HCT116 (cell line): ENCODE measurements at regions not wholly inside any gene's neighbourhood (a gene's known extent, or its start where the extent isn't known, plus 50 kb on each side); places are given as distances from the start of the nearest gene placed in this dataset.

Experiments used
- ATAC-seq: fragments of 200-7000 bp; cut with Tn5 transposase; 2 replicates; pipeline ENCODE4 v1.9.1; 2020; ENCODE audit warnings: mild to moderate bottlenecking, moderate library complexity
- BruUV-seq: library from RNA; stranded (reverse); fragments of 400-500 nt; replicated peaks from 2 replicates; lab custom pipeline; 2021; lab: Mats Ljungman, UMichigan
- CTCF ChIA-PET: fragments of 300-600 bp; sonication (Branson Sonifier 250); formaldehyde crosslinking; loops from one replicate; lab custom pipeline; 2021; ENCODE audit warnings: antibody characterized with exemption; lab: Charles Lee
- POLR2A ChIA-PET: fragments of 300-600, 350-600 bp; sonication (Branson Sonifier 250); formaldehyde crosslinking; loops from one replicate; lab custom pipeline; 2021; ENCODE audit warnings: antibody characterized with exemption; lab: Charles Lee
- RAD21 ChIA-PET, 2 experiments: fragments of 300-600 bp; sonication (Branson Sonifier 250); formaldehyde crosslinking; loops; one replicate each; lab custom pipeline; 2023; ENCODE audit warnings: low total read pairs in 2 of 2; ENCODE audit not compliant: uncharacterized antibody in 2 of 2, unreplicated experiment in 2 of 2, low non-redundant PET in 1 of 2; lab: Charles Lee
- DNase-seq: peaks from one replicate; pipeline ENCODE4 v3.0.0-alpha.2; 2010; ENCODE audit warnings: low read depth, low spot score
- H2AFZ ChIP-seq: fragments of 200-600 bp; shearing (Covaris generic), sonication (generic); 2 replicates; pipeline ENCODE4 v1.6.1; 2017; ENCODE audit warnings: low read depth, mixed run types, mixed read lengths, antibody characterized with exemption, low read length; ENCODE audit not compliant: poor library complexity, severe bottlenecking
- H3K27ac ChIP-seq: 2 replicates; pipeline ENCODE4 v1.5.1; 2012; ENCODE audit warnings: low read depth, low read length
- H3K27me3 ChIP-seq: fragments of 200-600 bp; sonication (generic); 2 replicates; pipeline ENCODE4 v1.6.1; 2016; ENCODE audit warnings: mixed run types, low read length, mixed read lengths; ENCODE audit not compliant: insufficient read depth
- H3K36me3 ChIP-seq, 2 experiments: fragments of 200-500 bp in 1 of 2; fragments of 200-600 bp in 1 of 2; sonication (Bioruptor generic) in 1 of 2; sonication (generic) in 1 of 2; 2 replicates each; pipeline versions ENCODE4 v1.5.1 to v1.6.1; 2014 to 2016; ENCODE audit warnings: low read length in 2 of 2, inconsistent platforms in 1 of 2, mixed read lengths in 1 of 2, mixed run types in 1 of 2; ENCODE audit not compliant: insufficient read depth in 2 of 2, control insufficient read depth in 1 of 2
- H3K4me1 ChIP-seq, 2 experiments: fragments of 200-600 bp in 1 of 2; sonication (generic) in 1 of 2; 2 replicates each; pipeline versions ENCODE4 v1.5.1 to v1.6.1; 2012 to 2017; ENCODE audit warnings: low read length in 2 of 2, inconsistent platforms in 1 of 2, mild to moderate bottlenecking in 1 of 2, mixed read lengths in 1 of 2, mixed run types in 1 of 2, moderate library complexity in 1 of 2; ENCODE audit not compliant: insufficient read depth in 2 of 2, control insufficient read depth in 1 of 2
- H3K4me2 ChIP-seq: fragments of 200-600 bp; sonication (generic); 2 replicates; pipeline ENCODE4 v1.6.1; 2017; ENCODE audit warnings: mixed run types, low read length, mixed read lengths
- H3K4me3 ChIP-seq, 2 experiments: fragments of 200-600 bp in 1 of 2; sonication (generic) in 1 of 2; replicated peaks in 1 of 2; 2 replicates each; pipeline ENCODE4 v1.5.1; 2011 to 2016; ENCODE audit warnings: low read length in 2 of 2, control low read depth in 1 of 2, low read depth in 1 of 2, mild to moderate bottlenecking in 1 of 2, mixed read lengths in 1 of 2, mixed run types in 1 of 2
- H3K79me2 ChIP-seq: fragments of 200-600 bp; sonication (generic); 2 replicates; pipeline ENCODE4 v1.6.1; 2017; ENCODE audit warnings: mild to moderate bottlenecking, mixed run types, low read length, moderate library complexity, mixed read lengths; ENCODE audit not compliant: insufficient read depth
- H3K9ac ChIP-seq: fragments of 200-600 bp; sonication (generic); 2 replicates; pipeline ENCODE4 v1.6.1; 2016; ENCODE audit warnings: low read length, mixed read lengths
- H3K9me2 ChIP-seq: fragments of 200-600 bp; sonication (generic), shearing (Covaris generic); 2 replicates; pipeline ENCODE4 v1.6.1; 2017; ENCODE audit warnings: mixed run types, mild to moderate bottlenecking, moderate library complexity; ENCODE audit not compliant: insufficient read depth
- H3K9me3 ChIP-seq, 2 experiments: fragments of 200-500 bp in 1 of 2; fragments of 200-600 bp in 1 of 2; sonication (Bioruptor generic) in 1 of 2; sonication (generic) in 1 of 2; 2 replicates each; pipeline ENCODE4 v1.6.1; 2014 to 2017; ENCODE audit warnings: low read length in 2 of 2, mixed read lengths in 2 of 2, inconsistent platforms in 1 of 2, low read depth in 1 of 2, mild to moderate bottlenecking in 1 of 2, mixed run types in 1 of 2, moderate library complexity in 1 of 2; ENCODE audit not compliant: control insufficient read depth in 1 of 2, insufficient read depth in 1 of 2
- H4K20me1 ChIP-seq: fragments of 200-600 bp; sonication (generic), shearing (Covaris generic); 2 replicates; pipeline ENCODE4 v1.6.1; 2017; ENCODE audit warnings: mixed run types, mild to moderate bottlenecking, moderate library complexity; ENCODE audit not compliant: insufficient read depth
- CEBPB ChIP-seq: IDR thresholded peaks from 2 replicates; pipeline ENCODE4 v1.6.1; 2012; ENCODE audit warnings: low read depth
- EGR1 ChIP-seq: IDR thresholded peaks from 2 replicates; pipeline ENCODE4 v1.6.1; 2012; ENCODE audit warnings: low read depth
- ELF1 ChIP-seq: IDR thresholded peaks from 2 replicates; pipeline ENCODE4 v1.6.1; 2012; ENCODE audit warnings: low read depth, borderline replicate concordance
- EZH2phosphoT487 ChIP-seq: fragments of 200-600 bp; IDR thresholded peaks from 2 replicates; pipeline ENCODE4 v1.6.1; 2018; ENCODE audit warnings: antibody characterized with exemption, borderline replicate concordance
- FOSL1 ChIP-seq: IDR thresholded peaks from 2 replicates; pipeline ENCODE4 v1.6.1; 2012; ENCODE audit warnings: low read depth
- JUND ChIP-seq: IDR thresholded peaks from 2 replicates; pipeline ENCODE4 v1.6.1; 2012
- POLR2A ChIP-seq: IDR thresholded peaks from 2 replicates; pipeline ENCODE4 v1.7.0; 2011; ENCODE audit warnings: borderline replicate concordance; ENCODE audit not compliant: insufficient read depth, insufficient read length; ENCODE audit errors: extremely low read depth
- POLR2AphosphoS5 ChIP-seq: IDR thresholded peaks from 2 replicates; pipeline ENCODE4 v1.6.1; 2011; ENCODE audit warnings: mild to moderate bottlenecking, low read depth, low read length, moderate library complexity
- RAD21 ChIP-seq: IDR thresholded peaks from 2 replicates; pipeline ENCODE4 v1.6.1; 2012; ENCODE audit warnings: low read depth, mild to moderate bottlenecking
- SP1 ChIP-seq: IDR thresholded peaks from 2 replicates; pipeline ENCODE4 v1.6.1; 2012; ENCODE audit warnings: low read depth
- TCF7L2 ChIP-seq: IDR thresholded peaks from 2 replicates; pipeline ENCODE4 v1.7.0; 2011; ENCODE audit warnings: borderline replicate concordance, inconsistent platforms; ENCODE audit not compliant: insufficient read depth, insufficient read length; ENCODE audit errors: extremely low read depth
- YY1 ChIP-seq: IDR thresholded peaks from 2 replicates; pipeline ENCODE4 v1.6.1; 2011; ENCODE audit warnings: low read length, low read depth, moderate library complexity, mild to moderate bottlenecking; ENCODE audit not compliant: insufficient replicate concordance; ENCODE audit errors: extremely low read depth
- intact Hi-C: fragments of 100-400 bp; cut with micrococcal nuclease; formaldehyde crosslinking; loops from 2 replicates; pipeline ENCODE4 v1.10.0; 2022
- TF ChIP-seq, protein P1 (sequence below), 3 experiments: fragments of 200-600 bp in 1 of 3; sonication (generic) in 1 of 3; IDR thresholded peaks in 2 of 3; conservative IDR thresholded peaks in 1 of 3; 2 replicates each; pipeline ENCODE4 v1.5.1; 2012 to 2017; ENCODE audit warnings: low read depth in 2 of 3, low read length in 2 of 3, antibody characterized with exemption in 1 of 3, borderline replicate concordance in 1 of 3, control low read depth in 1 of 3, mild to moderate bottlenecking in 1 of 3, mixed read lengths in 1 of 3, mixed run types in 1 of 3, moderate library complexity in 1 of 3; ENCODE audit not compliant: insufficient read depth in 1 of 3

DNA sequence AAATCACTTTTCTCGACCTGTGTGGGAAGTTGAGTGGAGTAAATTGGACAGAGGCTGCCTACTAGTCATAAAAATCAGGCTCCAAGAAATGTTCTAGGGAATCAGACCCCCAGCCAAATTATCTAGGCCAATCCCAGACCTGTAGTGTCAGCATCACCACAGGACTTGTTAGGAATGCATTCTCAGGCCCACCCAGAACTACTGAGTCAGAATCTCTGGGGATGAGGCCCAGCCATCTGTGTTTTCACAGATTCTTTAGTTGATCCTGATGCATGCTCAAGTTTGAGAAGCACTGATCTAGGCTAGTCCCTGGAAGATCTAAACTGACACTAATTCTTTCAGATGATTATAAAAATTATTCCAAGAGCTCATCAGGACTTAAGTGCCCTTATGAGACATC is 434.0 kb upstream of the MEIS1 start:
- Histone ChIP-seq H3K9ac (no peak overlapping the region), H3K4me2 (no peak overlapping the region), H3K9me3 (no peaks in the 10 kb centered on the region), H2AFZ (no peak overlapping the region), H3K9me2 (no peaks in the 10 kb centered on the region), H3K79me2 (no peaks in the 10 kb centered on the region), H3K36me3 (no peaks in the 10 kb centered on the region), H3K27ac (no peak overlapping the region), H3K27me3 (peaks cover 5% of the 10 kb centered on the region)
- DNase-seq (no peak), ATAC-seq (no peak)
- no TSS peak for BruUV-seq
- CTCF ChIA-PET, result no interaction called here
- no peak for TF ChIP-seq FOSL1
- no peak for TF ChIP-seq RAD21
- no peak for TF ChIP-seq POLR2AphosphoS5
- TF ChIP-seq YY1, result no peak
- TF ChIP-seq EZH2phosphoT487, result no peak
- TF ChIP-seq POLR2A, result no peak
- no peak for TF ChIP-seq ELF1
- no peak for TF ChIP-seq CEBPB
- no peak for TF ChIP-seq SP1
- no peak for TF ChIP-seq JUND
- TF ChIP-seq TCF7L2, result no peak
- no peak for TF ChIP-seq EGR1
- TF ChIP-seq, all 23 proteins: peak for 0
- H3K4me3 ChIP-seq, result no peak overlapping the region
- intact Hi-C loops, result no loop called here
- H4K20me1 ChIP-seq, result no peaks in the 10 kb centered on the region
- RAD21 ChIA-PET, result no interaction called here
- POLR2A ChIA-PET, result no interaction called here
- H3K4me1 ChIP-seq, result no peaks in the 10 kb centered on the region

DNA sequence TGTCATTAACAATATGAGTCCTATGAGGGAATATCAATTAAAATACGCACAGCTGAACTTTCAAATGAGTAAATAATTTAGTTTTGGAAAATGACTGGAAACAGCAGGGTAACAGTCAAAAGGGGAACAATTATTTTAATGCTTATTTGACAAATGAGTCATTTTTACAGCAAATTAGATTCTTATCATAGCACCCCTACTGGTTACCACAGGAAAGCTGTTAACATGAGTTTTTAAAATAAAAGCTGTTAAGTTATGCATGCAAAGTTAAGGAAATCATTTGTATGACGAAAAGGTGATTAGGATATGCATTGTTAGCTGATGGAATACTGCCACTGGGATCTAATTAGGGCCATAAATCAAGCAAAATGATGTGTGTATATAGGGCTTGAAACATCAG is 435.1 kb upstream of the MEIS1 start:
- H3K4me1 ChIP-seq, result no peaks in the 10 kb centered on the region
- H3K9me2 ChIP-seq, result no peaks in the 10 kb centered on the region
- DNase-seq, result no peak
- H3K27me3 ChIP-seq, result peaks cover 5% of the 10 kb centered on the region
- H3K79me2 ChIP-seq, result no peaks in the 10 kb centered on the region
- RAD21 ChIA-PET, result no interaction called here
- no peak overlapping the region for H3K27ac ChIP-seq
- no peaks in the 10 kb centered on the region for H3K9me3 ChIP-seq
- H3K4me3 ChIP-seq, result no peak overlapping the region
- H4K20me1 ChIP-seq, result no peaks in the 10 kb centered on the region
- no peak for ATAC-seq
- no peak overlapping the region for H3K9ac ChIP-seq
- no peak for TF ChIP-seq EZH2phosphoT487
- TF ChIP-seq, protein P1, sequence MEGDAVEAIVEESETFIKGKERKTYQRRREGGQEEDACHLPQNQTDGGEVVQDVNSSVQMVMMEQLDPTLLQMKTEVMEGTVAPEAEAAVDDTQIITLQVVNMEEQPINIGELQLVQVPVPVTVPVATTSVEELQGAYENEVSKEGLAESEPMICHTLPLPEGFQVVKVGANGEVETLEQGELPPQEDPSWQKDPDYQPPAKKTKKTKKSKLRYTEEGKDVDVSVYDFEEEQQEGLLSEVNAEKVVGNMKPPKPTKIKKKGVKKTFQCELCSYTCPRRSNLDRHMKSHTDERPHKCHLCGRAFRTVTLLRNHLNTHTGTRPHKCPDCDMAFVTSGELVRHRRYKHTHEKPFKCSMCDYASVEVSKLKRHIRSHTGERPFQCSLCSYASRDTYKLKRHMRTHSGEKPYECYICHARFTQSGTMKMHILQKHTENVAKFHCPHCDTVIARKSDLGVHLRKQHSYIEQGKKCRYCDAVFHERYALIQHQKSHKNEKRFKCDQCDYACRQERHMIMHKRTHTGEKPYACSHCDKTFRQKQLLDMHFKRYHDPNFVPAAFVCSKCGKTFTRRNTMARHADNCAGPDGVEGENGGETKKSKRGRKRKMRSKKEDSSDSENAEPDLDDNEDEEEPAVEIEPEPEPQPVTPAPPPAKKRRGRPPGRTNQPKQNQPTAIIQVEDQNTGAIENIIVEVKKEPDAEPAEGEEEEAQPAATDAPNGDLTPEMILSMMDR (IDR thresholded peaks at IDR 0.05 in 2 of 3, conservative IDR thresholded peaks at IDR 0.05 in 1 of 3; ENCODE audit: borderline replicate concordance in 1 of 3, insufficient read depth in 1 of 3, low read depth in 2 of 3, low read length in 2 of 3), result peak in 2 of 3 experiments; percentile 25 to 41; a peak in 3 of 6 replicates
- BruUV-seq, result no TSS peak
- no peak overlapping the region for H2AFZ ChIP-seq
- CTCF ChIA-PET, result no interaction called here
- no peaks in the 10 kb centered on the region for H3K36me3 ChIP-seq
- POLR2A ChIA-PET, result no interaction called here
- intact Hi-C loops, result no loop called here
- H3K4me2 ChIP-seq, result no peak overlapping the region
